Peyer's patch (tissue), 4 donors: ENCODE measurements at regions not wholly inside any gene's neighbourhood (a gene's known extent, or its start where the extent isn't known, plus 50 kb on each side); places are given as distances from the start of the nearest gene placed in this dataset.

Source experiments
- POLR2A ChIP-seq, 2 donors: fragments of 450-650 bp; IDR thresholded peaks; one replicate each; pipeline ENCODE4 v1.5.1; 2017; ENCODE audit warnings: antibody characterized with exemption in 2 of 2, mild to moderate bottlenecking in 2 of 2, moderate library complexity in 2 of 2
- TF ChIP-seq, protein P1 (sequence below), 6 experiments: fragments of 450-650 bp in 4 of 6; fragments of 200-600 bp in 2 of 6; sonication (generic) in 1 of 6; IDR thresholded peaks; one replicate each; pipeline ENCODE4 v1.5.1; 2017 to 2019; ENCODE audit warnings: antibody characterized with exemption in 6 of 6, mild to moderate bottlenecking in 3 of 6, moderate library complexity in 1 of 6

DNA sequence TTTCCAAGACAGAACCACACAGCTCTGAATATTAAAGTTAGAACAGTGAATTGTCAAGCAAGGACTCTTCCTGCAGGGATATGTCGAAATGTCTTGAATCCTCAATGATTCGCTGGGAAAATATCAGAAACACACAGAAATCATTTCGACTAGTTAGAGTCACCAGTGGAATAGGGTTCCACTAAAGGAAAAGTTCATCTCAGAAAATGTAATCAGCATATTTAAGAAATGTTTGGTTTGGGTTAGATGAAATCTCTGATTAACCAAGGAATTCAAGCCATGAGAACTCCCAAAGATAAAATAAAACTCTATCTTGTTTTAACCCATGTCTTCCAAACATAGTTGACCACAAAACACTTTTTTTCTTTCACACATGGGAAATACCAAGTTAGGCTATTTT is 621.0 kb upstream of the NRSN1 start:
- TF ChIP-seq, protein P1, sequence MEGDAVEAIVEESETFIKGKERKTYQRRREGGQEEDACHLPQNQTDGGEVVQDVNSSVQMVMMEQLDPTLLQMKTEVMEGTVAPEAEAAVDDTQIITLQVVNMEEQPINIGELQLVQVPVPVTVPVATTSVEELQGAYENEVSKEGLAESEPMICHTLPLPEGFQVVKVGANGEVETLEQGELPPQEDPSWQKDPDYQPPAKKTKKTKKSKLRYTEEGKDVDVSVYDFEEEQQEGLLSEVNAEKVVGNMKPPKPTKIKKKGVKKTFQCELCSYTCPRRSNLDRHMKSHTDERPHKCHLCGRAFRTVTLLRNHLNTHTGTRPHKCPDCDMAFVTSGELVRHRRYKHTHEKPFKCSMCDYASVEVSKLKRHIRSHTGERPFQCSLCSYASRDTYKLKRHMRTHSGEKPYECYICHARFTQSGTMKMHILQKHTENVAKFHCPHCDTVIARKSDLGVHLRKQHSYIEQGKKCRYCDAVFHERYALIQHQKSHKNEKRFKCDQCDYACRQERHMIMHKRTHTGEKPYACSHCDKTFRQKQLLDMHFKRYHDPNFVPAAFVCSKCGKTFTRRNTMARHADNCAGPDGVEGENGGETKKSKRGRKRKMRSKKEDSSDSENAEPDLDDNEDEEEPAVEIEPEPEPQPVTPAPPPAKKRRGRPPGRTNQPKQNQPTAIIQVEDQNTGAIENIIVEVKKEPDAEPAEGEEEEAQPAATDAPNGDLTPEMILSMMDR (IDR thresholded peaks at IDR 0.05): no peak
- no peak for TF ChIP-seq POLR2A (IDR thresholded peaks at IDR 0.05)
